ENCODE measurements at regions not wholly inside any gene's neighbourhood (a gene's known extent, or its start where the extent isn't known, plus 50 kb on each side); places are given as distances from the start of the nearest gene placed in this dataset.
"Not testable (repeated sequence)": the region's sequence is repeated elsewhere in the genome, so short reads cannot be mapped to it uniquely, and the experiment has no call there.

DNA sequence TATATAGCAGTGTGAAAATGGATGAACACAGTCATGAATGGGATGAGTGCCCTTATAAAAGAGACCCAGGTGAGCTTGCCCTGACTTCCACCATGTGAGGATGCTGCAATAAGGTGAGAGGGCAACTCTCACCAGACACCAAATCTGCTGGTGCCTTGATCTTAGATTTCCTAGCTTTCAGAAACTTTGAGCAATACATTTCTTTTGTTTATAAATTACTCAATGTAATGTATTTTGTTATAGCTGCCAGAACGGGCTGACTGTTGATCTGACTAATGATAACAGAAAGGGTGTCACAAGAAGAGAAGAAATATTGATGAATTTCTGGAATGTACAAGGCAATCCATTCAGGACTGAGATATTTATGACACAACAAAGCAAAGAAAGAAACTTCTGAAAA is 180.5 kb downstream of the MCHR2 start:
- H3K4me1 Mint-ChIP-seq: no peaks in the 10 kb centered on the region
- H3K27me3 Mint-ChIP-seq: peaks cover 23% of the 10 kb centered on the region
- no peaks in the 10 kb centered on the region for H3K36me3 Mint-ChIP-seq (ENCODE audit: low read depth)
- DNase-seq: no peak
- CTCF ChIA-PET: no interaction called here
- no peak overlapping the region for H3K27ac Mint-ChIP-seq
- POLR2A ChIA-PET: no interaction called here
- no peak overlapping the region for H3K4me3 Mint-ChIP-seq
- no peaks in the 10 kb centered on the region for H3K9me3 Mint-ChIP-seq

DNA sequence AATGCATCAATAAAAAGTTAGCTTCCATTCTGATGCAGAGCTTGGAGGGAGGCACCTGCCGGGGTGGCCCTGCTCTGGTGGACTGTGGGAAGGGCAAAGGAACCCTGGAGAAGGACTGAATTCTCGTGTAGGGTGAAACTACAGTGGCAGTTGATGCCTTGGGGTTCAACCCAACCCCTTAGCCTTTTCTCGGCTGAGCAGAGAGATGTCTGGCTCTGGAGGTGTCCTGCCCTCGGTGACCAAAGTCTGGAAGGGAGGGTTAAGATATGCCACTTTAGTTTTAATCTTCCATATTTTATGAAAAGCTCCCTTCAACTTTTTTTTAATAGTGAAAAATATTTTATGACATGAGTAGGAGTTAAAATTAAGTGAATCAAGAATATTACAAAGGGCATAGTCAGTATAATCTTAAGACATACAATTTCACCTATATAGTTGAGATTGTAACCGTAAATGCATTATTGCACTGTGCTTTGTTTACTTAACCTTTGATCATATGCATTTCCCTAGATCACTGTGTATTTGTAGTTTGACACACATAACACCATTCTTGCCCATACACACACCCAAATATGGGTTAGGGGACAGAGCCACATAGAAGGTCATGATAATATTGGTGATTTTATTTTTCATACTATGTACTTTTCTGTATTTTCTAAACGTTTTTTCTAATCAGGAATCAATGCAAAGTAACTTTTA is 179.6 kb downstream of the MCHR2 start:
- Mint-ChIP-seq H3K36me3 (ENCODE audit: low read depth) (no peaks in the 10 kb centered on the region), H3K9me3 (no peaks in the 10 kb centered on the region), H3K27ac (no peak overlapping the region), H3K4me3 (no peak overlapping the region), H3K4me1 (no peaks in the 10 kb centered on the region), H3K27me3 (peaks cover 17% of the 10 kb centered on the region)
- ChIA-PET POLR2A (no interaction called here), CTCF (interaction anchor here (0.6 kb wide), 1 partner anchor 525 kb away, joined by 6 read pairs; no protein-coding TSS in a partner anchor)
- no peak for DNase-seq

DNA sequence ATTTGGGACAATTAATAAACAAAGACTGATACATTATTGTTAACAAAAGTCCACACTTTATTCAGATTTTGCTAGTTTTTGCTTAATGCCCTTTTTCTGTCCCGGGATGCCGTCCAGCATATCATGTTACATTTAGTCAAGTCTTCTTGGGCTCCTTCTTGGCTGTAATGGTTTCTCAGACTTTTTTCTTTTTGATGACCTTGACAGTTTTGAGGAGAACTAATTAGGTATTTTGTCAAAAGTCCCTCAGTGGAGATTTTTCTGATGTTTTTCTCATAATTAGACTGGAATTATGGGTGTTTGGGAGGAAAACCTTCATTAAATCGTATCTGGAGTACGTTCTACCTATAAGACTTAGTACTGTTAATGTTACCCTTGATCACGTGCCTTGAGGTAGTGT is 177.2 kb downstream of the MCHR2 start:
- DNase-seq: no peak
- no peaks in the 10 kb centered on the region for H3K36me3 Mint-ChIP-seq (ENCODE audit: low read depth)
- ChIA-PET POLR2A (no interaction called here), CTCF (no interaction called here)
- peaks cover 3% of the 10 kb centered on the region for H3K27me3 Mint-ChIP-seq
- H3K4me3 Mint-ChIP-seq: no peak overlapping the region
- no peak overlapping the region for H3K27ac Mint-ChIP-seq
- H3K9me3 Mint-ChIP-seq: no peaks in the 10 kb centered on the region
- H3K4me1 Mint-ChIP-seq: no peaks in the 10 kb centered on the region

DNA sequence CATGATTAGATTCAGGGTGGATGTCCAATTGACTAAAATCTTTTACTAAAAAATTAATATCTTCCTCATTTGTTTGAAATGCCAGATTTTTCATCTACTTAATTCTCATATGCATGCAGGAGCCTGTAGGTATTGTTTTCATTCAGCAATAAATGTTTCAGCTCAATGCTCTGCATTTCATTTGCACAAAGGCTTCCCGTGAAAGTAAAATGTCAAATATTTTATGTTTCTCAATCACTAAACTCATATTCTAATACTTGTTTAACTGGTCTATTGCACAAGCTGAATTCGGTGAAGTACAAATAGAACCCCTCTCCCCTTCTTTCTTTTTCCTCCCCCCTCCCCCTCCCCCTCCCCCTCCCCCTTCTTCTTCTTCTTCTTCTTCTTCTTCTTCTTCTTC is 175.9 kb downstream of the MCHR2 start:
- POLR2A ChIA-PET: no interaction called here
- Mint-ChIP-seq H3K4me1 (peaks cover 4% of the 10 kb centered on the region), H3K4me3 (no peak overlapping the region), H3K27ac (no peak overlapping the region), H3K27me3 (peaks cover 12% of the 10 kb centered on the region), H3K36me3 (ENCODE audit: low read depth) (no peaks in the 10 kb centered on the region), H3K9me3 (no peaks in the 10 kb centered on the region)
- CTCF ChIA-PET: no interaction called here
- DNase-seq: no peak

DNA sequence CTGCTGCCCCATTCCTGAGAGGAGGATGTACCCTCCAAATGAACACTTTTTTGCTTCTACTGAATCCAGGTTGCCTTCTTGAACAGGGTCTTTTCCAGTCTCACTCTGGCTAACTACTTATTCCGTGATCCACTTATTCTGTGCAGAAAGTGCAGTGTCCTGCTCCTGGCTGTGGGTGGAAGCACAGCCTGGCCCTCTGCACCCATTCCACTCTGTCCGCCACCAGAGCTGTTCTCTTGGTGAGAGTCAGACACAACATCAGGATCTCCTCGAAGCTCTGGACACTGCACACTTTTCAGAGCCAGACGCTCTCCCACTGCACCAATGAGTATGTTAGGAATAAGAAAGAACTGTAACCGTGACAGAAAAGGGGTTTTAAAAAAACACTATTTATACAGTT is 174.2 kb downstream of the MCHR2 start:
- Mint-ChIP-seq H3K36me3 (ENCODE audit: low read depth) (no peaks in the 10 kb centered on the region), H3K27ac (no peak overlapping the region), H3K9me3 (no peaks in the 10 kb centered on the region), H3K4me3 (no peak overlapping the region), H3K27me3 (peaks cover 14% of the 10 kb centered on the region), H3K4me1 (peaks cover 7% of the 10 kb centered on the region)
- POLR2A ChIA-PET: no interaction called here
- no peak for DNase-seq
- CTCF ChIA-PET: no interaction called here

DNA sequence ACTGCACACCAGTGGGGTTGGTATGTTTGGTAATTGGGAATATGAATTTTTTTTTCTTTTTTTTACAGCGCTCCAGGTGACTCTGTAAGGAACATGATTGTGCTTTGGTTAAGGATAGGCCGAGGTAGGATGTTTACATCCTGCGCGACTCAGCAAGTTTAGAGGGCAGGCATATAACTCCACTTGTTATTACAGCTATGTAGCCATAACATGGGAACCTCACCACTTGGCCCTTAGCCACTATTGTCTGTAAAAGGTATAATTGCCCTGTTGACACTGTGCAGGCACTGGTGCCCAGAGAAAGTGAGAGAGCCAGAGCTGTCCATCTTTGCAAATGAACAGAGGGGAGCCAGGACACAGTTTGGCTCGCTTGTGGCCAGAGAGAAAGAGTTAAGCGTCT is 172.9 kb downstream of the MCHR2 start:
- Mint-ChIP-seq H3K4me1 (peaks cover 7% of the 10 kb centered on the region), H3K9me3 (no peaks in the 10 kb centered on the region), H3K27me3 (peaks cover 14% of the 10 kb centered on the region), H3K27ac (no peak overlapping the region), H3K36me3 (ENCODE audit: low read depth) (no peaks in the 10 kb centered on the region), H3K4me3 (no peak overlapping the region)
- no peak for DNase-seq
- POLR2A ChIA-PET: interaction anchor here (0.6 kb wide), 1 partner anchor 203 kb away, joined by 3 read pairs; no protein-coding TSS in a partner anchor
- CTCF ChIA-PET: no interaction called here

DNA sequence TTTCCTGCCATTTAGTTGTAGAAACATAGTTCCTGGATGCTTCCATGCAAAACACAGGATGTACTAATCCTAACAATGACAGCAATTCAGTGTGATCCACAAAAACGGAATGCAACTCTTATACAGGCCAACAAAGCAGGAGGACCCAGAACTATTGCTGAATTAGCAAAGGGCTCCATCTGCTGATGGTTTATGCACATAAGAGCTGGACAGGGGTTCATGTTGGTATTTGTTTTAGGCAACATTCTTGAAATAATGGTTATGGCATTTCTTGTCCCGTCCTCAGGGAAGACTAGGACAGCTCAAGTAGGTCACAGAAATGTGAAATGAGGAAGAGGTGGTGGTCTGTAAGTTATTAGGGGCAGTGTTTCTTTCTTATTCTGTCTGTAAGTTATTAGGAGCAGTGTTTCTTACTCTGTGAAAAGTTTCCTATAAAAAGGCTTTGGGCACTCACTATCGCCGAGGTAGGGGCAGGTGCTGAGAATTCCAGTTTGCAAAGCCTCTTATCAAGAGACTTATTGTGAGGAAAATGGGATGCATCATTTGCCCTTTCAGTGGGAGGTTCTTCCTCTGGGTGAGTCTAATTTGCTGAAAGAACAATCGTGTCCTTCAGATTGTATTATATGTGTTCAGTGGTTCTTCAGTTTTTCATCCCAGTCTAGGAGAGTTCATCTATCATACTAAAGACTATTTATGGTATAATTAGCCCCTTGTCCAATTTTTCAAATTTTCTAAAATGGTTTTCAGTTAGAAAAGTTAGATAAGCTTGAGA is 171.1 kb downstream of the MCHR2 start:
- peaks cover 12% of the 10 kb centered on the region for H3K27me3 Mint-ChIP-seq
- H3K4me1 Mint-ChIP-seq: peaks cover 7% of the 10 kb centered on the region
- H3K27ac Mint-ChIP-seq: no peak overlapping the region
- H3K9me3 Mint-ChIP-seq: no peaks in the 10 kb centered on the region
- no peaks in the 10 kb centered on the region for H3K36me3 Mint-ChIP-seq (ENCODE audit: low read depth)
- POLR2A ChIA-PET: no interaction called here
- CTCF ChIA-PET: interaction anchor here (0.6 kb wide), 1 partner anchor 62 kb away, joined by 4 read pairs; no protein-coding TSS in a partner anchor
- peak overlapping the region; percentile 10 for H3K4me3 Mint-ChIP-seq
- DNase-seq: peak; percentile 39

DNA sequence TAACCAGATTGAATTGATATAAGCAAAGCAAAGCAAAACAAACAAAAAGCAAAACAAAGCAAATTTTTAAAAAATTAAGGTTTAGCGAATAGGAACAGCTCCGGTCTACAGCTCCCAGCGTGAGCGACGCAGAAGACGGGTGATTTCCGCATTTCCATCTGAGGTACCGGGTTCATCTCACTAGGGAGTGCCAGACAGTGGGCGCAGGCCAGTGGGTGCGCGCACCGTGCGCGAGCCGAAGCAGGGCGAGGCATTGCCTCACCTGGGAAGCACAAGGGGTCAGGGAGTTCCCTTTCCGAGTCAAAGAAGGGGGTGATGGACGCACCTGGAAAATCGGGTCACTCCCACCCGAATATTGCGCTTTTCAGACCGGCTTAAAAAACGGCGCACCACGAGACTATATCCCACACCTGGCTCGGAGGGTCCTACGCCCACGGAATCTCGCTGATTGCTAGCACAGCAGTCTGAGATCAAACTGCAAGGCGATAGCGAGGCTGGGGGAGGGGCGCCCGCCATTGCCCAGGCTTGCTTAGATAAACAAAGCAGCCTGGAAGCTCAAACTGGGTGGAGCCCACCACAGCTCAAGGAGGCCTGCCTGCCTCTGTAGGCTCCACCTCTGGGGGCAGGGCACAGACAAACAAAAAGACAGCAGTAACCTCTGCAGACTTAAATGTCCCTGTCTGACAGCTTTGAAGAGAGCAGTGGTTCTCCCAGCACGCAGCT is 170.3 kb downstream of the MCHR2 start:
- Mint-ChIP-seq H3K4me3 (peak overlapping the region; percentile 58), H3K27me3 (peaks cover 12% of the 10 kb centered on the region)
- POLR2A ChIA-PET; CTCF ChIA-PET; H3K36me3 Mint-ChIP-seq (ENCODE audit: low read depth); H3K4me1 Mint-ChIP-seq; H3K27ac Mint-ChIP-seq; H3K9me3 Mint-ChIP-seq: not testable (repeated sequence)
- DNase-seq: peak; percentile 17

DNA sequence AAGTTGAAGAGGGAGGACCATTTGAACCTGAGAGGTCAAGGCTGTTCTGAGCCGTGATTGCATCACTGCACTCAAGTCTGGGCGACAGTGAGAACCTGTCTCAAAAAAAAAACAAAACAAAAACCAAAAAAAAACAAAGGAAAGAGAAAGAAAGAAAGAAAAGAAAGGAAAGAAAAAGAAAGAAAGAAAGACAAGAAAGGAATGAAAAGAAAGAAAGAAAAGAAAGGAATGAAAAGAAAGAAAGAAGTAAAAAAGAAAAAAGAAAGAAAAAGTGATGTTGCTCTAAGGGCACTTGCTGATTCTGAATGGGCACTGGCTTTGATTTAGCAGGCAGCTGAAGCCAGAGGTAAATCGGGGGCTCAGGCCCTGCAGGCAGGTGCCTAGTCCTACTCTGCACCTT is 161.0 kb downstream of the MCHR2 start:
- DNase-seq: no peak
- no peak overlapping the region for H3K4me3 Mint-ChIP-seq
- H3K36me3 Mint-ChIP-seq (ENCODE audit: low read depth): no peaks in the 10 kb centered on the region
- no peaks in the 10 kb centered on the region for H3K4me1 Mint-ChIP-seq
- POLR2A ChIA-PET: no interaction called here
- CTCF ChIA-PET: no interaction called here
- H3K9me3 Mint-ChIP-seq: no peaks in the 10 kb centered on the region
- peaks cover 8% of the 10 kb centered on the region for H3K27me3 Mint-ChIP-seq
- H3K27ac Mint-ChIP-seq: no peak overlapping the region

DNA sequence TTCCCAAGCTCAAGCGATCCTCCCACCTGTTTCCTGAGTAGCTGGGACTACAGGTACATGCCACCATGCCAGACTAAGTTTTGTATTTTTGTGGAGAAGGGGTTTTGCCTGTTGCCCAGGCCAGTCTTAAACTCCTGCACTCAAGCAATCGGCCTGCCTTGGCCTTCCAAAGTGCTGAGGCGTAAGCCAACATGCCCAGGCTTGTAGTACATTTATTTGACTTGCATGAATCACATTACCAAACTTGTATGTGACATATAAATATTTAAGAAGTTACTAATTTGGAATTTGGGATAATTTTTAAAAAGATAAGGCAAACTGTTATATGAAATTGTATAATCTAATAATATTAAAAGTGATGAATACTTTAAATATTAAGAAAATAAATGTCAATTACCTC is 157.6 kb downstream of the MCHR2 start:
- Mint-ChIP-seq H3K4me3 (no peak overlapping the region), H3K9me3 (no peaks in the 10 kb centered on the region)
- CTCF ChIA-PET: no interaction called here

DNA sequence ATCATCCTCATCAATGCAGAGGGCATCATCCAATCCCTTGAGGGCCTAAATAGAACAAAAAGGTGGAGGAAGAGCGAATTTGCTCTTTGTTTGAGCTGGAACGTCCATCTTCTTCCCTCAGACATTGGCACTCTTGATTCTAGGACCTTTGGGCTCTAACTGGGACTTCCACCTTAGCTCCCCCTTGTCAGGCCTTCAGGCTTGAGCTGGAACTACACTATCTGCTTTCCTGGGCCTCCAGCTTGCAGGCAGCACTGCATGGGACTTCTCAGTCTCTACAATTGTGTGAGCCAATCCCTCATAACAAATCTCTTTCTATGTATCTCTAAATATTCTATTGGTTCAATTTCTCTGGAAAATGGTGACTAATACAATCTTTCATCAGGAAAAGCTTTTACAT is 155.4 kb downstream of the MCHR2 start:
- POLR2A ChIA-PET: no interaction called here
- CTCF ChIA-PET: no interaction called here
- H3K27me3 Mint-ChIP-seq: peaks cover 26% of the 10 kb centered on the region
- H3K4me1 Mint-ChIP-seq: no peaks in the 10 kb centered on the region
- no peak for DNase-seq
- H3K36me3 Mint-ChIP-seq (ENCODE audit: low read depth): no peaks in the 10 kb centered on the region
- H3K4me3 Mint-ChIP-seq: no peak overlapping the region
- H3K9me3 Mint-ChIP-seq: no peaks in the 10 kb centered on the region
- H3K27ac Mint-ChIP-seq: no peak overlapping the region

More for the DNA sequence above, 157.6 kb downstream of the MCHR2 start:
- DNase-seq: no peak
- H3K36me3 Mint-ChIP-seq (ENCODE audit: low read depth): no peaks in the 10 kb centered on the region
- POLR2A ChIA-PET: no interaction called here
- H3K4me1 Mint-ChIP-seq: no peaks in the 10 kb centered on the region
- H3K27ac Mint-ChIP-seq: no peak overlapping the region
- H3K27me3 Mint-ChIP-seq: peaks cover 15% of the 10 kb centered on the region

DNA sequence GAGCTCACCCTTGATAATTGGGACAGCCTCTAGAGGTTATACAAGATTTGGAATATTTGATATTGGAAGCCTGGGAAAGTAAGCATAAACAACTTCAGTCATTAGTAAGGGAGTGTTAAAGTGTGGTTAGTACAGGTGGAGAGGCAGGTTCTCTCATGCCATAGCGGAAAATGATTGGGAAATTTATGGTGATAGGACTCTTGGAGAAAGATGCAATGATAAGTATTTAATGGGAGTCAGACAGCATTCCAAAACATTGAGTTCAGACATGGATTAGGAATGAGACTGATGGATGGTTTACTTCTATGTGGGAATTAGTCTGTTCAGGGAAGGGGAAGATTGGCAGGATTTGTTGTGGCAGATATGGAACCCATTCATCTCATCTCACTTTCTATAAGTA is 152.7 kb downstream of the MCHR2 start:
- Mint-ChIP-seq H3K4me3 (no peak overlapping the region), H3K27me3 (peaks cover 20% of the 10 kb centered on the region), H3K36me3 (ENCODE audit: low read depth) (no peaks in the 10 kb centered on the region), H3K9me3 (no peaks in the 10 kb centered on the region), H3K27ac (no peak overlapping the region), H3K4me1 (no peaks in the 10 kb centered on the region)
- ChIA-PET POLR2A (no interaction called here), CTCF (no interaction called here)
- DNase-seq: no peak

DNA sequence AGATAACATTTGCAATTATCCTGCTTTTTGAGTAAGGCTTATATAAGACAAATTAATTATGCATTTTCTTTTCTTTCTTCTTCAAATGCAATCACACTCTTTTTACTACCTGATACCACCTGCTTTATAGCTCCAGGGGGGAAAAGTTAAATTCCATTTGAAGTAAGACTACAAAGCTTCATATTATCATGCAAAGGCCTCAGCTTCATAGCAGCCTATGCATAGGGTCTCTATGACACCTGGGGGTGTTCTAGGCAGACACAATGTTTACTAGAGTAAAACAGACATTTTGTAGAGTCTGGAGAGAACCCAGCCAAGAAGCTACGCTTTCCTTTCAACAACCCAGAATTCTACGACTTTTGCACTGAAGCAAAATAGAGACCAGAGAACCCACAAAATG is 148.0 kb downstream of the MCHR2 start:
- ChIA-PET POLR2A (no interaction called here), CTCF (no interaction called here)
- Mint-ChIP-seq H3K4me1 (no peaks in the 10 kb centered on the region), H3K9me3 (no peaks in the 10 kb centered on the region), H3K27me3 (peaks cover 16% of the 10 kb centered on the region), H3K27ac (no peak overlapping the region), H3K4me3 (no peak overlapping the region), H3K36me3 (ENCODE audit: low read depth) (no peaks in the 10 kb centered on the region)
- DNase-seq: no peak

Measured in activated CD4-positive, alpha-beta T cell treated with anti-CD3 and anti-CD28 coated beads, Interleukin-2, amount 10 ng/mL, durations not matched to agents 7 days and 5 days (primary cell).